Hematopoietic multipotent progenitor cell treated with erythropoietin and hydrocortisone succinate and interleukin-3 and kit ligand, for 4 days (in vitro differentiated cells): ENCODE measurements at regions not wholly inside any gene's neighbourhood (a gene's known extent, or its start where the extent isn't known, plus 50 kb on each side); places are given as distances from the start of the nearest gene placed in this dataset.
"Not testable (repeated sequence)": the region's sequence is repeated elsewhere in the genome, so short reads cannot be mapped to it uniquely, and the experiment has no call there.

Experiments used
- DNase-seq: peaks from one replicate; pipeline ENCODE4 v3.0.0-alpha.2; 2015

- DNase-seq = no peak
Measured at GRCh38 chr7:136103545-136104268, 126.5 kb upstream of the MTPN start.

- DNase-seq = no peak
Measured at GRCh38 chr7:136102881-136103280, 125.7 kb upstream of the MTPN start.

- DNase-seq = not testable (repeated sequence)
Measured at GRCh38 chr7:136092714-136093113, 115.6 kb upstream of the MTPN start.

GRCh38 chr7:136087881-136088280 lies 110.7 kb upstream of the MTPN start:
- no peak for DNase-seq

- DNase-seq = peak; percentile 10
Measured at GRCh38 chr7:136086712-136087111, 109.6 kb upstream of the MTPN start.

GRCh38 chr7:136079934-136080333 lies 102.8 kb upstream of the MTPN start:
- DNase-seq = no peak

- DNase-seq = no peak
Measured at GRCh38 chr7:136079478-136079892, 102.3 kb upstream of the MTPN start.

GRCh38 chr7:136079066-136079465 lies 101.9 kb upstream of the MTPN start:
- DNase-seq = no peak

GRCh38 chr7:136078630-136079029 lies 101.5 kb upstream of the MTPN start:
- DNase-seq = no peak

- DNase-seq = no peak
Measured at GRCh38 chr7:136076954-136077353, 99.8 kb upstream of the MTPN start.

- no peak for DNase-seq
Measured at GRCh38 chr7:136074843-136075242, 97.7 kb upstream of the MTPN start.

- DNase-seq = no peak
Measured at GRCh38 chr7:136072447-136072846, 95.3 kb upstream of the MTPN start.

- DNase-seq = no peak
Measured at GRCh38 chr7:136070736-136071505, 93.8 kb upstream of the MTPN start.

- DNase-seq = no peak
Measured at GRCh38 chr7:136069840-136070529, 92.8 kb upstream of the MTPN start.

GRCh38 chr7:136067277-136067676 lies 90.1 kb upstream of the MTPN start:
- no peak for DNase-seq

GRCh38 chr7:136066304-136067143 lies 89.4 kb upstream of the MTPN start:
- no peak for DNase-seq

GRCh38 chr7:136064627-136065237 lies 87.6 kb upstream of the MTPN start:
- no peak for DNase-seq

- DNase-seq = no peak
Measured at GRCh38 chr7:136064081-136064480, 86.9 kb upstream of the MTPN start.

GRCh38 chr7:136063326-136063666 lies 86.1 kb upstream of the MTPN start:
- no peak for DNase-seq

GRCh38 chr7:136062625-136063325 lies 85.6 kb upstream of the MTPN start:
- DNase-seq = no peak

GRCh38 chr7:136061433-136061832 lies 84.3 kb upstream of the MTPN start:
- DNase-seq = no peak

- no peak for DNase-seq
Measured at GRCh38 chr7:136058546-136058945, 81.4 kb upstream of the MTPN start.
